ENCODE measurements at regions not wholly inside any gene's neighbourhood (a gene's known extent, or its start where the extent isn't known, plus 50 kb on each side); places are given as distances from the start of the nearest gene placed in this dataset.

GRCh38 chr15:98444138-98444537, 204.2 kb upstream of the IGF1R start:
- TF ChIP-seq POLR2A (IDR thresholded peaks at IDR 0.05) (no peak), CTCF (IDR thresholded peaks at IDR 0.05) (no peak), POLR2AphosphoS5 (IDR thresholded peaks at IDR 0.05) (no peak), EP300 (IDR thresholded peaks at IDR 0.05) (no peak)

Measured in sigmoid colon (tissue), 4 donors.